Endothelial cell of umbilical vein (primary cell): ENCODE measurements at regions not wholly inside any gene's neighbourhood (a gene's known extent, or its start where the extent isn't known, plus 50 kb on each side); places are given as distances from the start of the nearest gene placed in this dataset.

Experiments used
- BruUV-seq: library from RNA; stranded (reverse); fragments of 400-500 nt; replicated peaks from 2 replicates; lab custom pipeline; 2021; lab: Mats Ljungman, UMichigan
- CTCF ChIA-PET: fragments of 300-600, 350-600 bp; sonication (Branson Sonifier 250); formaldehyde crosslinking; loops from one replicate; lab custom pipeline; 2021; ENCODE audit warnings: antibody characterized with exemption, inconsistent platforms; lab: Charles Lee
- POLR2A ChIA-PET: fragments of 300-600, 350-600 bp; sonication (Branson Sonifier 250); formaldehyde crosslinking; loops from one replicate; lab custom pipeline; 2021; ENCODE audit warnings: antibody characterized with exemption, inconsistent platforms; lab: Charles Lee
- DNase-seq: peaks from one replicate; pipeline ENCODE4 v3.0.0-alpha.2; 2011; ENCODE audit warnings: low read depth, low spot score
- FAIRE-seq: peaks from 2 replicates; lab custom pipeline; 2011; peaks lifted over from hg19 to GRCh38; lab: Jason Lieb, UNC
- H2AFZ ChIP-seq: 2 replicates; pipeline ENCODE4 v1.6.0; 2012; ENCODE audit warnings: low read depth, low read length, control low read depth, inconsistent platforms
- H3K27ac ChIP-seq: 2 replicates; pipeline ENCODE4 v1.5.1; 2011; ENCODE audit warnings: low read depth, mild to moderate bottlenecking, control low read depth, low read length, moderate library complexity; ENCODE audit not compliant: insufficient read depth
- H3K27me3 ChIP-seq, 2 experiments: 2 replicates each; pipeline versions ENCODE4 v1.6.0 to v1.6.1; 2011; ENCODE audit warnings: low read length in 2 of 2, mixed read lengths in 1 of 2; ENCODE audit not compliant: control insufficient read depth in 2 of 2, insufficient read depth in 2 of 2
- H3K36me3 ChIP-seq, 2 experiments: 2 replicates in 1 of 2; 3 replicates in 1 of 2; pipeline ENCODE4 v1.5.1; 2011; ENCODE audit warnings: low read length in 2 of 2, mild to moderate bottlenecking in 1 of 2, moderate library complexity in 1 of 2; ENCODE audit not compliant: control insufficient read depth in 2 of 2, insufficient read depth in 2 of 2; ENCODE audit errors: extremely low read depth in 1 of 2
- H3K4me1 ChIP-seq: 3 replicates; pipeline ENCODE4 v1.5.1; 2011; ENCODE audit warnings: mild to moderate bottlenecking, low read length; ENCODE audit not compliant: control insufficient read depth, insufficient read depth; ENCODE audit errors: extremely low read depth
- H3K4me2 ChIP-seq: 2 replicates; pipeline ENCODE4 v1.6.1; 2011; ENCODE audit warnings: low read length, control low read depth, mixed read lengths; ENCODE audit not compliant: insufficient read depth
- H3K4me3 ChIP-seq, 3 experiments: fragments of 200-600 bp in 1 of 3; sonication (generic), shearing (Covaris generic) in 1 of 3; replicated peaks in 1 of 3; 2 replicates each; pipeline ENCODE4 v1.5.1; 2011 to 2016; ENCODE audit warnings: control low read depth in 3 of 3, low read length in 3 of 3, mild to moderate bottlenecking in 2 of 3, inconsistent platforms in 1 of 3, low read depth in 1 of 3, moderate library complexity in 1 of 3; ENCODE audit not compliant: insufficient read depth in 1 of 3
- H3K79me2 ChIP-seq: 2 replicates; pipeline ENCODE4 v1.6.0; 2012; ENCODE audit warnings: low read length, inconsistent platforms; ENCODE audit not compliant: control insufficient read depth, insufficient read depth
- H3K9ac ChIP-seq: replicated peaks from 2 replicates; pipeline ENCODE3; 2011; ENCODE audit warnings: low read length, control low read depth; ENCODE audit not compliant: insufficient read depth; ENCODE audit errors: extremely low read depth
- H3K9me1 ChIP-seq: replicated peaks from 3 replicates; pipeline ENCODE4 v1.6.0; 2011; ENCODE audit warnings: mild to moderate bottlenecking, low read length; ENCODE audit not compliant: control insufficient read depth, insufficient read depth; ENCODE audit errors: extremely low read depth
- H3K9me3 ChIP-seq: replicated peaks from 2 replicates; pipeline ENCODE4 v1.5.1; 2012; ENCODE audit warnings: low read length, inconsistent platforms; ENCODE audit not compliant: control insufficient read depth, insufficient read depth
- H4K20me1 ChIP-seq: replicated peaks from 2 replicates; pipeline ENCODE3; 2011; ENCODE audit warnings: mild to moderate bottlenecking, low read length; ENCODE audit not compliant: control insufficient read depth, insufficient read depth; ENCODE audit errors: extremely low read depth
- EZH2 ChIP-seq: IDR thresholded peaks from 2 replicates; pipeline ENCODE4 v1.6.1; 2012; ENCODE audit warnings: borderline replicate concordance, low read depth, mild to moderate bottlenecking, moderate library complexity, low read length, inconsistent platforms; ENCODE audit not compliant: severe bottlenecking
- FOS ChIP-seq: IDR thresholded peaks from 2 replicates; pipeline ENCODE4 v1.6.1; 2011; ENCODE audit warnings: mild to moderate bottlenecking, low read length, moderate library complexity, borderline replicate concordance; ENCODE audit not compliant: insufficient read depth
- GATA2 ChIP-seq: IDR thresholded peaks from 2 replicates; pipeline ENCODE4 v1.7.0; 2011; ENCODE audit warnings: low read depth, mild to moderate bottlenecking, moderate library complexity, mixed read lengths, low read length; ENCODE audit not compliant: insufficient read length, insufficient read depth
- JUN ChIP-seq: IDR thresholded peaks from 2 replicates; pipeline ENCODE4 v1.6.1; 2011; ENCODE audit warnings: borderline replicate concordance, low read depth; ENCODE audit not compliant: insufficient read length, insufficient read depth
- MYC ChIP-seq: IDR thresholded peaks from one replicate; pipeline ENCODE4 v1.6.1; 2011; ENCODE audit warnings: mild to moderate bottlenecking, low read depth, low read length
- POLR2A ChIP-seq: IDR thresholded peaks from 2 replicates; pipeline ENCODE4 v1.6.1; 2012; ENCODE audit warnings: low read depth, mild to moderate bottlenecking, control low read depth, low read length
- POLR2AphosphoS5 ChIP-seq: IDR thresholded peaks from 2 replicates; pipeline ENCODE4 v1.6.1; 2012; ENCODE audit warnings: low read depth, mild to moderate bottlenecking, control low read depth, low read length, moderate library complexity; ENCODE audit not compliant: insufficient read depth
- dilution Hi-C: fragments of 300-500 bp; cut with MboI; formaldehyde crosslinking; loops from one replicate; pipeline ENCODE4 v1.15.0; 2019; ENCODE audit warnings: low sequenced_read_pairs; ENCODE audit not compliant: extremely low pct_ligation_motif_present
- intact Hi-C: fragments of 100-400 bp; cut with micrococcal nuclease; formaldehyde crosslinking; loops from one replicate; pipeline ENCODE4 v1.10.0; 2022
- TF ChIP-seq, protein P1 (sequence below): IDR thresholded peaks from 2 replicates; pipeline ENCODE4 v1.6.1; 2011; ENCODE audit not compliant: insufficient read depth, insufficient read length
- TF ChIP-seq, protein P2 (sequence below), 2 donors: IDR thresholded peaks; 1 replicate in 1 of 2; 2 replicates in 1 of 2; pipeline ENCODE4 v1.5.1; 2011; ENCODE audit warnings: low read length in 2 of 2, mild to moderate bottlenecking in 2 of 2, moderate library complexity in 2 of 2, control low read depth in 1 of 2, inconsistent platforms in 1 of 2, low read depth in 1 of 2; ENCODE audit not compliant: insufficient read depth in 1 of 2; ENCODE audit errors: extremely low read depth in 1 of 2

DNA sequence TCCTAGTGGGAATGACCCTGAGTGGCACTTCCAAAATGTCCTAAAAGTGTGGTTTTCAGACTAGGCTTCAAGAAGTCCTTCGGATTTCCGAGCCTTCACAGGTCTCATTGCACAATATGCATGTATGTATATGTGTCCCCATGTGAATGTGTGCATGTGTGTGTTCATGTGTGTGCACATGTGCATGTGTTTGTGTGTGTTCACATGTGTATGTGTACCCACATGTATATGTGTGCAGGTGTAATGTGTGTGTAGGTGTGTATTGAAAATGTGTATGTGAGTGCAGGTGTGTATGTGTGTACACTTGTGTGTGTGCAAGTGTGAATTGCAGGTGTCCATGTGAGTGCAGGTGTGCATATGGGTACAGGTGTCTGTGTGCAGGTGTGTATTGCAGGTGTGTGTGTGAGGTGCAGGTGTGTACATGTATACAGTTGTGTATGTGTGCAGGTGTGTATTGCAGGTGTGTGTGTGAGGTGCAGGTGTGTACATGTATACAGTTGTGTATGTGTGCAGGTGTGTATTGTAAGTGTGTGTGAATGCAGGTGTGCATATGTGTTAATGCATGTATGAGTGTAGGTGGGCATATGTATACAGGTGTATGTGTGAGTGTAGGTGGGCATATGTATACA is 124.4 kb upstream of the EPB41L3 start:
- H3K4me2 ChIP-seq, result no peak overlapping the region
- no peaks in the 10 kb centered on the region for H4K20me1 ChIP-seq
- H2AFZ ChIP-seq, result no peak overlapping the region
- H3K9ac ChIP-seq, result no peak overlapping the region
- H3K4me3 ChIP-seq, result no peak overlapping the region
- ChIA-PET POLR2A (no interaction called here), CTCF (no interaction called here)
- DNase-seq (no peak), FAIRE-seq (no peak)
- H3K36me3 ChIP-seq, result no peaks in the 10 kb centered on the region
- H3K9me3 ChIP-seq, result no peaks in the 10 kb centered on the region
- BruUV-seq, result no TSS peak
- intact Hi-C loops, result no loop called here
- H3K27me3 ChIP-seq, result no peaks in the 10 kb centered on the region
- dilution Hi-C loops, result no loop called here
- no peaks in the 10 kb centered on the region for H3K79me2 ChIP-seq
- no peak overlapping the region for H3K27ac ChIP-seq
- no peaks in the 10 kb centered on the region for H3K4me1 ChIP-seq
- no peaks in the 10 kb centered on the region for H3K9me1 ChIP-seq
- no peak for TF ChIP-seq EZH2
- no peak for TF ChIP-seq POLR2AphosphoS5
- no peak for TF ChIP-seq GATA2
- TF ChIP-seq JUN, result no peak
- TF ChIP-seq MYC, result no peak
- TF ChIP-seq, protein P1, sequence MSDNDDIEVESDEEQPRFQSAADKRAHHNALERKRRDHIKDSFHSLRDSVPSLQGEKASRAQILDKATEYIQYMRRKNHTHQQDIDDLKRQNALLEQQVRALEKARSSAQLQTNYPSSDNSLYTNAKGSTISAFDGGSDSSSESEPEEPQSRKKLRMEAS, result no peak
- TF ChIP-seq POLR2A, result no peak
- TF ChIP-seq FOS, result no peak

DNA sequence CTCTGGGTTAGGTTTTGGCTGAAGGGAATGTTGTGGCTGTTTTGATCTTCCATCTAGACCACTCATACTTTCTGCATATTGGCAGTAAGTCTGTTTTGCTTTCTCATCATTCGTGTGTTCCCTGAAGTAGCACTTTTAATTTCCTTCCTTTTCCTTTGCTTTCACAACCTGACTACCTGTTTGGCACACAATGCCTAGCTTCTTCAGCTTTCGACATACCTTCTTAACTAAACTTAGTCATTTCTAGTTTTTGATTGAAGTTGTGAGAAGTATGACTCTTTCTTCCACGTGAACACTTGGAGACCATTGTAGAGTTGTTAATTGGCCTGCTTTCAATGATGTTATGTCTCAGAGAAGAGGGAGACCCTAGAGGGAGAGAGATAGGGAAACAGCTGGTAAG is 123.6 kb upstream of the EPB41L3 start:
- no peak for DNase-seq
- Histone ChIP-seq H3K4me3 (no peak overlapping the region), H3K27me3 (no peaks in the 10 kb centered on the region), H3K4me1 (no peaks in the 10 kb centered on the region), H4K20me1 (no peaks in the 10 kb centered on the region), H3K36me3 (no peaks in the 10 kb centered on the region), H3K4me2 (no peak overlapping the region), H2AFZ (no peak overlapping the region), H3K9me1 (no peaks in the 10 kb centered on the region), H3K9me3 (no peaks in the 10 kb centered on the region), H3K9ac (no peak overlapping the region), H3K27ac (no peak overlapping the region), H3K79me2 (no peaks in the 10 kb centered on the region)
- no peak for FAIRE-seq
- intact Hi-C loops (no loop called here), dilution Hi-C loops (no loop called here)
- ChIA-PET POLR2A (no interaction called here), CTCF (no interaction called here)
- TF ChIP-seq POLR2AphosphoS5 (no peak), MYC (no peak), FOS (no peak), JUN (no peak), POLR2A (no peak), EZH2 (no peak), GATA2 (no peak)
- TF ChIP-seq, protein P2, sequence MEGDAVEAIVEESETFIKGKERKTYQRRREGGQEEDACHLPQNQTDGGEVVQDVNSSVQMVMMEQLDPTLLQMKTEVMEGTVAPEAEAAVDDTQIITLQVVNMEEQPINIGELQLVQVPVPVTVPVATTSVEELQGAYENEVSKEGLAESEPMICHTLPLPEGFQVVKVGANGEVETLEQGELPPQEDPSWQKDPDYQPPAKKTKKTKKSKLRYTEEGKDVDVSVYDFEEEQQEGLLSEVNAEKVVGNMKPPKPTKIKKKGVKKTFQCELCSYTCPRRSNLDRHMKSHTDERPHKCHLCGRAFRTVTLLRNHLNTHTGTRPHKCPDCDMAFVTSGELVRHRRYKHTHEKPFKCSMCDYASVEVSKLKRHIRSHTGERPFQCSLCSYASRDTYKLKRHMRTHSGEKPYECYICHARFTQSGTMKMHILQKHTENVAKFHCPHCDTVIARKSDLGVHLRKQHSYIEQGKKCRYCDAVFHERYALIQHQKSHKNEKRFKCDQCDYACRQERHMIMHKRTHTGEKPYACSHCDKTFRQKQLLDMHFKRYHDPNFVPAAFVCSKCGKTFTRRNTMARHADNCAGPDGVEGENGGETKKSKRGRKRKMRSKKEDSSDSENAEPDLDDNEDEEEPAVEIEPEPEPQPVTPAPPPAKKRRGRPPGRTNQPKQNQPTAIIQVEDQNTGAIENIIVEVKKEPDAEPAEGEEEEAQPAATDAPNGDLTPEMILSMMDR (IDR thresholded peaks at IDR 0.05; ENCODE audit: extremely low read depth in 1 of 2, insufficient read depth in 1 of 2, low read depth in 1 of 2, low read length in 2 of 2), result no peak
- TF ChIP-seq, protein P1, result no peak
- BruUV-seq, result no TSS peak
